Hepatocyte (in vitro differentiated cells): ENCODE measurements at regions not wholly inside any gene's neighbourhood (a gene's known extent, or its start where the extent isn't known, plus 50 kb on each side); places are given as distances from the start of the nearest gene placed in this dataset.

ENCODE experiments used
- DNase-seq: peaks from one replicate; pipeline ENCODE4 v3.0.0-alpha.2; 2016; ENCODE audit warnings: low spot score
- H2AFZ ChIP-seq: fragments of 200-600 bp; sonication (generic); 2 replicates; pipeline ENCODE4 v1.6.0; 2016; ENCODE audit warnings: antibody characterized with exemption, mild to moderate bottlenecking
- H3K27ac ChIP-seq: fragments of 200-600 bp; sonication (generic); 2 replicates; pipeline ENCODE4 v1.5.1; 2016; ENCODE audit warnings: mild to moderate bottlenecking
- H3K27me3 ChIP-seq: fragments of 200-600 bp; sonication (generic); 2 replicates; pipeline ENCODE4 v1.6.1; 2016
- H3K36me3 ChIP-seq: fragments of 200-600 bp; sonication (generic); replicated peaks from 2 replicates; pipeline ENCODE4 v1.5.1; 2016; ENCODE audit warnings: low read depth; ENCODE audit not compliant: insufficient read depth
- H3K4me1 ChIP-seq: fragments of 200-600 bp; sonication (generic); 2 replicates; pipeline ENCODE4 v1.5.1; 2016; ENCODE audit warnings: mild to moderate bottlenecking, moderate library complexity; ENCODE audit not compliant: insufficient read depth
- H3K4me2 ChIP-seq: fragments of 200-600 bp; sonication (generic); 2 replicates; pipeline ENCODE4 v1.6.0; 2016
- H3K4me3 ChIP-seq: fragments of 200-600 bp; sonication (generic); 2 replicates; pipeline ENCODE4 v1.5.1; 2016; ENCODE audit warnings: mild to moderate bottlenecking
- H3K79me2 ChIP-seq: fragments of 200-600 bp; sonication (generic); 2 replicates; pipeline ENCODE4 v1.6.0; 2017; ENCODE audit warnings: mild to moderate bottlenecking
- H3K9me2 ChIP-seq: fragments of 200-600 bp; sonication (generic); replicated peaks from 2 replicates; pipeline ENCODE4 v1.6.0; 2017; ENCODE audit warnings: mild to moderate bottlenecking; ENCODE audit not compliant: insufficient read depth
- H3K9me3 ChIP-seq: fragments of 200-600 bp; sonication (generic); 2 replicates; pipeline ENCODE4 v1.5.1; 2016; ENCODE audit warnings: low read depth, mild to moderate bottlenecking
- H4K20me1 ChIP-seq: fragments of 200-600 bp; sonication (generic); 2 replicates; pipeline ENCODE4 v1.6.0; 2016; ENCODE audit warnings: mild to moderate bottlenecking; ENCODE audit not compliant: insufficient read depth, poor library complexity, severe bottlenecking
- CTCF ChIP-seq: fragments of 200-600 bp; sonication (generic); IDR thresholded peaks from 2 replicates; pipeline ENCODE4 v1.5.1; 2016; ENCODE audit warnings: antibody characterized with exemption, mild to moderate bottlenecking; ENCODE audit not compliant: poor library complexity
- EZH2 ChIP-seq: fragments of 200-600 bp; sonication (generic); IDR thresholded peaks from 2 replicates; pipeline ENCODE4 v1.6.1; 2016; ENCODE audit warnings: antibody characterized with exemption, mild to moderate bottlenecking, borderline replicate concordance
- EZH2phosphoT487 ChIP-seq: fragments of 200-600 bp; sonication (generic); IDR thresholded peaks from one replicate; pipeline ENCODE4 v1.6.1; 2018; ENCODE audit warnings: antibody characterized with exemption, mild to moderate bottlenecking, low read depth, moderate library complexity; ENCODE audit not compliant: unreplicated experiment, severe bottlenecking
- WGBS: methylation state at CpG from one replicate; pipeline ENCODE4 v1.1.6; 2016; ENCODE audit warnings: low lambda C conversion rate; ENCODE audit errors: missing lambda C conversion rate; 5-methylcytosine and 5-hydroxymethylcytosine counted together

DNA sequence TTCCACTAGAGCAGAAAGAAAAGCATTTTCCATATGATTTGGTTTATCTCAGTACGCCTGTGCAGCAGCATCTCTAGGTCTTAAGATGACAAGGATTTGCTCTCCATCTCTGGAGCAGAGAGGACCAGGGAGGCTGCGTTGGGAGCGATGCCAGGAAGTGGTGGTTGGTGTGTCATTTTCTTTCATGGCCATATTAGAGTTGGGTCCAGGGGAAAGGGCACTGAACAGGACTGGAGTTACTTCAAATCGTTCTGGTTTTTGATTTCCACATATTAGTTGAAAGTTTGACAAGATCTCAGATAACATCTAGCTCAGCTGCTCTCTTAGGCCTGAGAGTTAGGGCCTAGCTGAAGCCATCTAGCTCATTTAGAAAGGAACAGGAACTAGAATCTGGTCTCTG, 157.7 kb downstream of the ADAMTS15 start:
- H3K9me3 ChIP-seq: no peaks in the 10 kb centered on the region
- H3K27ac ChIP-seq: peak overlapping the region; percentile 31
- DNase-seq: no peak
- H3K27me3 ChIP-seq: no peaks in the 10 kb centered on the region
- no peaks in the 10 kb centered on the region for H3K36me3 ChIP-seq
- WGBS: 90% methylated on average over 4 of the region's 4 CpGs
- peaks cover 19% of the 10 kb centered on the region for H3K4me1 ChIP-seq
- no peaks in the 10 kb centered on the region for H3K9me2 ChIP-seq
- no peak overlapping the region for H3K4me2 ChIP-seq
- H2AFZ ChIP-seq: no peak overlapping the region
- no peak overlapping the region for H3K4me3 ChIP-seq
- H4K20me1 ChIP-seq: no peaks in the 10 kb centered on the region
- TF ChIP-seq EZH2phosphoT487 (no peak), EZH2 (no peak), CTCF (no peak)
- H3K79me2 ChIP-seq: no peaks in the 10 kb centered on the region

DNA sequence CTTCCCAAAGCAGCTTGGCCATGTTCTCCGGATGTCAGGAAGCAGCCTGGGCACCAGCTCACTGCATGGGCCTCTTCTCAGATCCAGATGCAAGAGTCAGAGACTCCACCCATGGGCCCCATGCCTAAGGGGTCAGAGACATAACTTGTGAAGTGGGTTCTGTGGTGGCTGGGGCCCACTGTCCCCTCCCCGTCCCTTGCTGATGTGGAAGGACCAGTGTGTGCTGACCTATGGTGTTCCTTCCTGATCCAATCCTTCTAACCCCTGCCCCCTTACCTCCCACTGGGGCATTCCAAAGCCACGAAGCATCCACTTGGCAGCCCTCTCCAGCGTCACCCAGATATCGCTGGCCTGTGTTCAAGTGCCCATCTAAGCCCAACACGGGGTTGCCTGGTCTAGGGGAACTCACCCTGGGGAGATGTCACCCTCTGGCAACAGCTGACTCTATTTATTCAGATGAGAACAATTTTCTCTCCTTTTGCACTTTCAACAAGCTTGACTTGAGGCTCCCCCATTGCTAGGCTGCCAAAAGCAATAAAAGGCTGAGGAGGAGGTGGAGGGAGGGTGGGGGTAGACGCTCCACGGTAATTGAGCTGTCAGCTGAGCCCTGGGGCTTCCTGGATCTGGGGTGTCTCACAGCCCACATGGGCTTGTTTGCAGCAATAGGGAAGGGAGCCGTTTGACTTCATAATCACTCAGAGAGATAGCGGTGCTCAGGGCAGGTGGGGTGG, 158.5 kb downstream of the ADAMTS15 start:
- WGBS: 58% methylated on average over 10 of the region's 10 CpGs
- Histone ChIP-seq H3K4me2 (no peak overlapping the region), H3K27ac (peak overlapping the region; percentile 31), H3K27me3 (no peaks in the 10 kb centered on the region), H2AFZ (no peak overlapping the region), H3K4me1 (peaks cover 14% of the 10 kb centered on the region), H3K4me3 (no peak overlapping the region), H3K9me2 (no peaks in the 10 kb centered on the region), H4K20me1 (no peaks in the 10 kb centered on the region), H3K9me3 (no peaks in the 10 kb centered on the region), H3K36me3 (no peaks in the 10 kb centered on the region), H3K79me2 (no peaks in the 10 kb centered on the region)
- peak; percentile 48 for DNase-seq
- no peak for TF ChIP-seq CTCF
- TF ChIP-seq EZH2phosphoT487: no peak
- TF ChIP-seq EZH2: no peak

GRCh38 chr11:130608287-130608686, 159.8 kb downstream of the ADAMTS15 start:
- H3K4me1 ChIP-seq: peaks cover 16% of the 10 kb centered on the region
- H3K27ac ChIP-seq: no peak overlapping the region
- DNase-seq: no peak
- H3K4me3 ChIP-seq: no peak overlapping the region
- no peaks in the 10 kb centered on the region for H3K9me3 ChIP-seq
- H3K79me2 ChIP-seq: no peaks in the 10 kb centered on the region
- H3K9me2 ChIP-seq: no peaks in the 10 kb centered on the region
- H2AFZ ChIP-seq: no peak overlapping the region
- no peak overlapping the region for H3K4me2 ChIP-seq
- no peaks in the 10 kb centered on the region for H3K36me3 ChIP-seq
- H3K27me3 ChIP-seq: no peaks in the 10 kb centered on the region
- 93% methylated on average over 8 of the region's 8 CpGs for WGBS
- H4K20me1 ChIP-seq: no peaks in the 10 kb centered on the region
- TF ChIP-seq EZH2 (no peak), EZH2phosphoT487 (no peak)

GRCh38 chr11:130609121-130610035, 160.9 kb downstream of the ADAMTS15 start:
- H3K27me3 ChIP-seq: no peaks in the 10 kb centered on the region
- no peaks in the 10 kb centered on the region for H3K36me3 ChIP-seq
- no peak overlapping the region for H3K4me3 ChIP-seq
- TF ChIP-seq EZH2phosphoT487: no peak
- TF ChIP-seq CTCF: no peak
- no peak for TF ChIP-seq EZH2
- H4K20me1 ChIP-seq: no peaks in the 10 kb centered on the region
- H3K27ac ChIP-seq: no peak overlapping the region
- H3K79me2 ChIP-seq: no peaks in the 10 kb centered on the region
- H2AFZ ChIP-seq: no peak overlapping the region
- DNase-seq: peak; percentile 53
- WGBS: 84% methylated on average over 15 of the region's 15 CpGs
- H3K9me2 ChIP-seq: no peaks in the 10 kb centered on the region
- H3K4me2 ChIP-seq: no peak overlapping the region
- peaks cover 16% of the 10 kb centered on the region for H3K4me1 ChIP-seq
- no peaks in the 10 kb centered on the region for H3K9me3 ChIP-seq
